GM23338 (cell line): ENCODE measurements at regions not wholly inside any gene's neighbourhood (a gene's known extent, or its start where the extent isn't known, plus 50 kb on each side); places are given as distances from the start of the nearest gene placed in this dataset.
A peak's percentile ranks its signal among the peaks of the same experiment; 100 is the strongest.

Experiments used
- ATAC-seq: fragments of 200-7000 bp; cut with Tn5 transposase; 3 replicates; pipeline ENCODE4 v1.9.1; 2020
- DNase-seq: peaks from one replicate; pipeline ENCODE4 v3.0.0-alpha.2; 2015; ENCODE audit warnings: low spot score
- H2AFZ ChIP-seq: fragments of 200-600 bp; sonication (generic); 2 replicates; pipeline ENCODE4 v1.8.0; 2016; ENCODE audit warnings: antibody characterized with exemption, mild to moderate bottlenecking, moderate library complexity
- H3F3A ChIP-seq: fragments of 200-600 bp; sonication (generic); replicated peaks from 2 replicates; pipeline ENCODE4 v1.8.0; 2017; ENCODE audit warnings: antibody characterized with exemption, mixed run types, low read depth
- H3K27ac ChIP-seq: fragments of 200-600 bp; sonication (generic); 2 replicates; pipeline ENCODE4 v1.6.1; 2016; ENCODE audit warnings: low read depth
- H3K27me3 ChIP-seq: fragments of 200-600 bp; sonication (generic); 2 replicates; pipeline ENCODE4 v1.8.0; 2016; ENCODE audit warnings: mild to moderate bottlenecking, mixed run types, moderate library complexity; ENCODE audit not compliant: insufficient read depth
- H3K36me3 ChIP-seq: fragments of 200-600 bp; sonication (generic); 2 replicates; pipeline ENCODE4 v1.8.0; 2016; ENCODE audit warnings: mild to moderate bottlenecking; ENCODE audit not compliant: insufficient read depth
- H3K4me1 ChIP-seq: fragments of 200-600 bp; sonication (generic); 2 replicates; pipeline ENCODE4 v1.8.0; 2016; ENCODE audit warnings: mild to moderate bottlenecking, moderate library complexity; ENCODE audit not compliant: insufficient read depth
- H3K4me2 ChIP-seq: fragments of 200-600 bp; sonication (generic); 2 replicates; pipeline ENCODE4 v1.7.1; 2017; ENCODE audit warnings: mixed run types
- H3K4me3 ChIP-seq: fragments of 200-600 bp; sonication (generic); 2 replicates; pipeline ENCODE4 v1.6.1; 2016; ENCODE audit warnings: mixed run types
- H3K79me2 ChIP-seq: fragments of 200-600 bp; sonication (generic); replicated peaks from 2 replicates; pipeline ENCODE4 v1.8.0; 2017; ENCODE audit warnings: mild to moderate bottlenecking; ENCODE audit not compliant: insufficient read depth
- H3K9me2 ChIP-seq: fragments of 200-600 bp; sonication (generic); 2 replicates; pipeline ENCODE4 v1.8.0; 2017; ENCODE audit not compliant: insufficient read depth
- H4K20me1 ChIP-seq: fragments of 200-600 bp; sonication (generic); replicated peaks from 2 replicates; pipeline ENCODE4 v1.8.0; 2017; ENCODE audit warnings: mild to moderate bottlenecking; ENCODE audit not compliant: insufficient read depth
- H3K27ac Mint-ChIP-seq: 2 replicates; pipeline ENCODE4 v1.8.0; 2020; ENCODE audit warnings: inconsistent platforms, mild to moderate bottlenecking, moderate library complexity, mixed read lengths
- H3K27me3 Mint-ChIP-seq: 3 replicates; pipeline ENCODE4 v1.8.0; 2022; ENCODE audit warnings: low read depth, mild to moderate bottlenecking, moderate library complexity, mixed read lengths, inconsistent platforms; ENCODE audit not compliant: insufficient read depth, poor library complexity
- H3K36me3 Mint-ChIP-seq: 3 replicates; pipeline ENCODE4 v1.8.0; 2021; ENCODE audit warnings: low read depth, mild to moderate bottlenecking, inconsistent platforms, moderate library complexity, mixed read lengths
- H3K4me1 Mint-ChIP-seq: 3 replicates; pipeline ENCODE4 v1.8.0; 2020; ENCODE audit warnings: mild to moderate bottlenecking, inconsistent platforms, mixed read lengths
- H3K4me3 Mint-ChIP-seq: 3 replicates; pipeline ENCODE4 v1.8.0; 2021; ENCODE audit warnings: moderate library complexity, mild to moderate bottlenecking, inconsistent platforms, mixed read lengths
- H3K9me3 Mint-ChIP-seq: 3 replicates; pipeline ENCODE4 v1.8.0; 2020; ENCODE audit warnings: moderate library complexity, mild to moderate bottlenecking, inconsistent platforms, mixed read lengths
- CREB1 ChIP-seq: fragments of 250-450 bp; sonication (Bioruptor Pico); IDR thresholded peaks from 2 replicates; pipeline ENCODE4 v1.5.0; 2020; ENCODE audit warnings: low read depth, mild to moderate bottlenecking, moderate library complexity
- ETS1 ChIP-seq: IDR thresholded peaks from 2 replicates; pipeline ENCODE4 v1.6.1; 2016; ENCODE audit warnings: antibody characterized with exemption
- EZH2phosphoT487 ChIP-seq: fragments of 200-600 bp; sonication (generic); IDR thresholded peaks from one replicate; pipeline ENCODE4 v1.8.1; 2018; ENCODE audit warnings: antibody characterized with exemption; ENCODE audit not compliant: unreplicated experiment
- JUNB ChIP-seq: IDR thresholded peaks from one replicate; pipeline ENCODE4 v1.6.1; 2016; ENCODE audit warnings: antibody characterized with exemption; ENCODE audit not compliant: unreplicated experiment
- NANOG ChIP-seq: IDR thresholded peaks from 2 replicates; pipeline ENCODE4 v1.6.1; 2016; ENCODE audit warnings: antibody characterized with exemption, borderline replicate concordance
- POLR2AphosphoS5 ChIP-seq: IDR thresholded peaks from 2 replicates; pipeline ENCODE4 v1.6.1; 2016; ENCODE audit warnings: antibody characterized with exemption, low read depth
- STAT1 ChIP-seq: IDR thresholded peaks from one replicate; pipeline ENCODE4 v1.6.1; 2016; ENCODE audit warnings: antibody characterized with exemption; ENCODE audit not compliant: unreplicated experiment
- ZNF114 ChIP-seq: fragments of 250-450 bp; sonication (Bioruptor Pico); IDR thresholded peaks from 2 replicates; pipeline ENCODE4 v1.5.0; 2020; ENCODE audit warnings: mild to moderate bottlenecking, moderate library complexity
- ZNF331 ChIP-seq: fragments of 250-450 bp; sonication (Bioruptor Pico); IDR thresholded peaks from 2 replicates; pipeline ENCODE4 v1.5.0; 2020; ENCODE audit warnings: low read depth, mild to moderate bottlenecking, moderate library complexity
- ZNF462 ChIP-seq: fragments of 250-450 bp; sonication (Bioruptor Pico); IDR thresholded peaks from 2 replicates; pipeline ENCODE4 v1.5.0; 2020; ENCODE audit warnings: mild to moderate bottlenecking, moderate library complexity
- TF ChIP-seq, protein P1 (sequence below), 2 experiments: fragments of 200-600 bp in 1 of 2; sonication (generic) in 1 of 2; conservative IDR thresholded peaks; 2 replicates each; pipeline versions ENCODE4 v1.5.1 to v1.6.1; 2016 to 2017; ENCODE audit warnings: antibody characterized with exemption in 2 of 2, low read depth in 2 of 2, mild to moderate bottlenecking in 2 of 2, moderate library complexity in 1 of 2

DNA sequence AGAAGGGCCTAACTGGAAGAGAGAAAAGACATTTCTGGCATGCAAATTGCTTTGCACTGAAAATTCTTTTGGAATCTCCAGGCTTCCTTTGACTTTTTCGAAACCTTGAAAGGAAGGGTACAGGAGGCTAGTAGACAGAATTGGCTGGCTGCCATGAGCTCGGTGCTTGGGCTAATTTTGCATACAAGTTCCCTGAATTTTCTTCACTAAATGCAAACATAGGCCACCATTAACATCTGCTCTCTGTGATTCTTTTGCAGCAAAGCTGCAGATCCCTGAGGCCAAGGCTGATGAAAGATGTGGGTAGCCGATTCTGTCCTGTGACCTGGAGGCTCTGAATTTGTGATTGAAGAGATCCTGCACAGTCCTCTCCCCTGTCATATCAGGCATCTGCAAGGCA is 247.8 kb upstream of the MCTP2 start:
- Histone ChIP-seq H3K27me3 (no peaks in the 10 kb centered on the region), H3K4me1 (no peaks in the 10 kb centered on the region), H3F3A (no peaks in the 10 kb centered on the region), H3K27ac (no peak overlapping the region), H3K36me3 (no peaks in the 10 kb centered on the region), H3K79me2 (no peaks in the 10 kb centered on the region), H3K9me2 (no peaks in the 10 kb centered on the region; the same call in 1 of the 2 replicates), H4K20me1 (no peaks in the 10 kb centered on the region), H3K4me3 (no peak overlapping the region), H2AFZ (peak overlapping the region; percentile 47; the same call in 1 of the 2 replicates), H3K4me2 (no peak overlapping the region)
- DNase-seq (no peak), ATAC-seq (no peak)
- Mint-ChIP-seq H3K27ac (no peak overlapping the region), H3K4me1 (no peaks in the 10 kb centered on the region), H3K36me3 (no peaks in the 10 kb centered on the region), H3K9me3 (no peaks in the 10 kb centered on the region), H3K27me3 (no peaks in the 10 kb centered on the region), H3K4me3 (no peak overlapping the region)
- TF ChIP-seq POLR2AphosphoS5 (no peak), JUNB (no peak), EZH2phosphoT487 (no peak), ZNF462 (no peak), NANOG (no peak), ZNF114 (CRISPR knock-in tag) (no peak), CREB1 (CRISPR knock-in tag) (no peak), STAT1 (no peak), ZNF331 (CRISPR knock-in tag) (no peak), ETS1 (no peak)
- TF ChIP-seq, protein P1, sequence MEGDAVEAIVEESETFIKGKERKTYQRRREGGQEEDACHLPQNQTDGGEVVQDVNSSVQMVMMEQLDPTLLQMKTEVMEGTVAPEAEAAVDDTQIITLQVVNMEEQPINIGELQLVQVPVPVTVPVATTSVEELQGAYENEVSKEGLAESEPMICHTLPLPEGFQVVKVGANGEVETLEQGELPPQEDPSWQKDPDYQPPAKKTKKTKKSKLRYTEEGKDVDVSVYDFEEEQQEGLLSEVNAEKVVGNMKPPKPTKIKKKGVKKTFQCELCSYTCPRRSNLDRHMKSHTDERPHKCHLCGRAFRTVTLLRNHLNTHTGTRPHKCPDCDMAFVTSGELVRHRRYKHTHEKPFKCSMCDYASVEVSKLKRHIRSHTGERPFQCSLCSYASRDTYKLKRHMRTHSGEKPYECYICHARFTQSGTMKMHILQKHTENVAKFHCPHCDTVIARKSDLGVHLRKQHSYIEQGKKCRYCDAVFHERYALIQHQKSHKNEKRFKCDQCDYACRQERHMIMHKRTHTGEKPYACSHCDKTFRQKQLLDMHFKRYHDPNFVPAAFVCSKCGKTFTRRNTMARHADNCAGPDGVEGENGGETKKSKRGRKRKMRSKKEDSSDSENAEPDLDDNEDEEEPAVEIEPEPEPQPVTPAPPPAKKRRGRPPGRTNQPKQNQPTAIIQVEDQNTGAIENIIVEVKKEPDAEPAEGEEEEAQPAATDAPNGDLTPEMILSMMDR (conservative IDR thresholded peaks at IDR 0.05; ENCODE audit: low read depth in 2 of 2) = no peak
